ENCODE measurements at regions not wholly inside any gene's neighbourhood (a gene's known extent, or its start where the extent isn't known, plus 50 kb on each side); places are given as distances from the start of the nearest gene placed in this dataset.

DNA sequence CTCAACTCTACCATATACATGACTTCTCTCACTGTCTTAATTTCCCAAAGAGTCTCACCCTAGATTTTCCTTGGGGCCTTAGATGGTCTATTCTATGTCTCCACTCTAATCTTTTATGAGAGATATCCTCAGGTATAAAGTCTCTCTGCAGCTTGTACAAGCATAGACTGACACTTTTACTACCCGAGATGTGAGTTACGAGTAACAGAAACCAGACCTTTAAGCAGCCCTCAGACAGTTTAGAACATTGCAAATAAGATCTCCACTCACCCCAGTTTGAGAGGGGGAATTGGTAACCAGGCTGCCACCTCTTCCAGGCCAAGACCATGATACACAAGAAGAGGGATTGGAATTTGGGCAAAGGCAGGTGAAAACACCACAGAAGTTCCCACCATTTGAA lies 542.5 kb downstream of the TLE4 start:
- no peak for DNase-seq (ENCODE audit: low spot score in 2 of 2)
- TF ChIP-seq, protein P1, sequence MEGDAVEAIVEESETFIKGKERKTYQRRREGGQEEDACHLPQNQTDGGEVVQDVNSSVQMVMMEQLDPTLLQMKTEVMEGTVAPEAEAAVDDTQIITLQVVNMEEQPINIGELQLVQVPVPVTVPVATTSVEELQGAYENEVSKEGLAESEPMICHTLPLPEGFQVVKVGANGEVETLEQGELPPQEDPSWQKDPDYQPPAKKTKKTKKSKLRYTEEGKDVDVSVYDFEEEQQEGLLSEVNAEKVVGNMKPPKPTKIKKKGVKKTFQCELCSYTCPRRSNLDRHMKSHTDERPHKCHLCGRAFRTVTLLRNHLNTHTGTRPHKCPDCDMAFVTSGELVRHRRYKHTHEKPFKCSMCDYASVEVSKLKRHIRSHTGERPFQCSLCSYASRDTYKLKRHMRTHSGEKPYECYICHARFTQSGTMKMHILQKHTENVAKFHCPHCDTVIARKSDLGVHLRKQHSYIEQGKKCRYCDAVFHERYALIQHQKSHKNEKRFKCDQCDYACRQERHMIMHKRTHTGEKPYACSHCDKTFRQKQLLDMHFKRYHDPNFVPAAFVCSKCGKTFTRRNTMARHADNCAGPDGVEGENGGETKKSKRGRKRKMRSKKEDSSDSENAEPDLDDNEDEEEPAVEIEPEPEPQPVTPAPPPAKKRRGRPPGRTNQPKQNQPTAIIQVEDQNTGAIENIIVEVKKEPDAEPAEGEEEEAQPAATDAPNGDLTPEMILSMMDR (IDR thresholded peaks at IDR 0.05): no peak
- no peak for TF ChIP-seq POLR2A (IDR thresholded peaks at IDR 0.05)
- H3K4me3 ChIP-seq (ENCODE audit: low read depth, poor library complexity, severe bottlenecking): no peak overlapping the region
- intact Hi-C loops (cut with DNase I; ENCODE audit: low total_unique reads): no loop called here
- WGBS, 2 donors: 43 to 90% methylated on average over 2 of the region's 2 CpGs

DNA sequence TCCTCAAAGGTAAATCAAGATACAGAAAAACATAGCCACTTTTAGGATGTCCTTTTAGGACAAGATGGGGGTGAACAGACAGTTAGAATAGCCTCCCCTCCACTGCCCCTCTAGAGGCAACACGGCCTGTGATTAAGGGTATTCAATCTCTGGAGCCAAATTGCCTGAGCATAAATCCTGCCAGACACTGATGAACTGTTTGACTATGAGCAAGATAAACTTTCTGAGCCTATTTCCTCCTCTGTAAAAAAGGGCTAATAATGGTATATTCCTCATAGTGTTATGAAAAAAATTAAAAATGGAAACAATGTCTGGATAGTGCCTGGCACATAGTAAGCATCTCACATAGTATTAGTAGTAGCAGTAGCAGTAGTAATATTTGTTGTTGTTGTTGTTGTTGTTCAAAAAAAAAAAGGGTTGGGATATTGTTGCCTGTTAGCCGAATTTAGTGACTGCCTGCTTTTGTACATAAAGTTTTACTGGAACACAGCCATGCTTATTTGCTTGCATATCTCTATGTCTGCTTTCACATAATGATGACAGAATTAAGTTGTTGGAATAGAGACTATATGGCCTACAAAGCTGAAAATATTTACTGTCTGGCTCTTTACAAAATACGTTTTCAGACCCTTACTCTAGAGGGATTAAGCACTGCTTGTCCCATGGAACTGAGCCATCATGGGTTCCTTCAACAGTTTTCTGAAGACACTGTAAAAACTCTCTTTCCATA lies 536.3 kb downstream of the TLE4 start:
- 34 to 61% methylated on average over 3 of the region's 3 CpGs for WGBS, 2 donors
- H3K4me3 ChIP-seq (ENCODE audit: low read depth, poor library complexity, severe bottlenecking): no peak overlapping the region
- intact Hi-C loops (cut with DNase I; ENCODE audit: low total_unique reads): no loop called here
- no peak for DNase-seq (ENCODE audit: low spot score in 2 of 2)
- TF ChIP-seq, protein P1 (IDR thresholded peaks at IDR 0.05): no peak

DNA sequence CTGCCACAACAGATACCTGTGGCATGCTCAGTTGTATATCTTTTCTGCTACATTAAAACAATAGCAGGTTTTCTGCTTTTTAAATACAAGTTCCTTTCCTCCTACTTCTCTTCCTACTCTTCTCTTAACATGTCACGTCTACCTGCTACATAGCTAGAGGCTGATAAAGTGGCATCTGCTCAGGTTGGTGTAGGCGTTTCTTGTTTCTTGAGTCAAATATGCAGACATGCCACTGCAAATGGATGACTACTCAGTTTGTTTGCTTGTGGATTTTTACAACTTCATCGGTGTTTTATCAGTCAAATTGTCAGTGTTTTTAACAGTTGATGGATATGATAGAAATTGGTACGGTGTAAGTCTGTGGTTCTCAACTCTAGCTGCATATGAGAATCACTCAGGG lies 525.7 kb downstream of the TLE4 start:
- no peak overlapping the region for H3K4me3 ChIP-seq (ENCODE audit: low read depth, poor library complexity, severe bottlenecking)
- intact Hi-C loops (cut with DNase I; ENCODE audit: low total_unique reads): no loop called here
- no peak for TF ChIP-seq POLR2A (IDR thresholded peaks at IDR 0.05)
- TF ChIP-seq, protein P1 (IDR thresholded peaks at IDR 0.05): no peak
- WGBS, 2 donors: 41 to 55% methylated on average over 4 of the region's 4 CpGs
- no peak for DNase-seq (ENCODE audit: low spot score in 2 of 2)

DNA sequence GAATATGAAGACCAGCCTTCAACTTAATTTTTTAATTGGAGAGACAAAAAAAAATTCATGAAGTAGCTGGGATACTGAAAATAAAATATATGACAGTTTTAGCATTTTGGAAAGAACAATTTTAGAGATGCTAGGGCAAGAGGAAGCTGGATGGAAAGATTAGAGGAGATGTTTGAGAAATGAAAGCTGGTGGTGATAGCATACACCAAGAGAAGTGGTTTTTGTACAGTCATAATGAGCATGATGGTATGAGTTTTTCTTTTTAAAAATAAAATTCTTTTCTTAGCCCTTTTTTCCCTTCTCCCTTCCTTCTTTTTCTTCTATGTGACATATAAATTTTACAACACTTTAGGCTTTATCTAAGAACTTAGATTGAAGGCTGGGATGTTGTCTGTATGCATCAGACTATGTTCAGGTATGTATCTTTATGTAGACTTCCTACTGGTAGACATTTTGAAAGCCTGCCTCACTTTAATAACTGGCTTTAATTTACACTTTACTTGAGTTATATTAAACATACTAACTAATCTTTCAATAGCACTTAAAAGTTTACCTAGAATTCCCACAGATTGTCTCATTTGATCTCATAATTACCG lies 522.5 kb downstream of the TLE4 start:
- intact Hi-C loops (cut with DNase I; ENCODE audit: low total_unique reads): no loop called here
- DNase-seq (ENCODE audit: low spot score in 2 of 2): no peak
- TF ChIP-seq POLR2A (IDR thresholded peaks at IDR 0.05): no peak
- TF ChIP-seq, protein P1 (IDR thresholded peaks at IDR 0.05): no peak
- no peak overlapping the region for H3K4me3 ChIP-seq (ENCODE audit: low read depth, poor library complexity, severe bottlenecking)
- 90 to 100% methylated on average over 1 of the region's 1 CpG for WGBS, 2 donors

DNA sequence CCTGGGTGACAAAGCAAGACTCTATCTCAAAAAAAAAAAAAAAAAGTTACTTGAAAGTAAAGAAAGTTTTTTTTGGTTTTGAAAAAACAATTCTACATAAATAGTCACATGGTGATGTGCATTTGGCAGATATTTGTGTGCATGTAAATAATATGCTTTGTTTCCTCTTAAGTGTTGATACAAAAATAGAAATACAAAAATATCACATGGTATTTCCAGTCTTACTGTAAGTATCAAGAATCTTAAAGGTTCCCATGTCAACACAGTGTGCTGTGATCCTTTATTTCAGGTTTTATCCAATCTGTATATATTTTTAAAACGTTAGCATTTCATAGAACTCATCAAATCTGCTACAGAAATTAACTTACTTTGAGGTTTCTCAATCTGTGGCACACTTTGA lies 521.9 kb downstream of the TLE4 start:
- intact Hi-C loops (cut with DNase I; ENCODE audit: low total_unique reads): no loop called here
- DNase-seq (ENCODE audit: low spot score in 2 of 2): no peak
- TF ChIP-seq POLR2A (IDR thresholded peaks at IDR 0.05): no peak
- TF ChIP-seq, protein P1 (IDR thresholded peaks at IDR 0.05): no peak
- WGBS, 2 donors: 50 to 62% methylated on average over 1 of the region's 1 CpG
- H3K4me3 ChIP-seq (ENCODE audit: low read depth, poor library complexity, severe bottlenecking): no peak overlapping the region
